Adrenal gland (tissue), 5 donors: ENCODE measurements at regions not wholly inside any gene's neighbourhood (a gene's known extent, or its start where the extent isn't known, plus 50 kb on each side); places are given as distances from the start of the nearest gene placed in this dataset.

Experiments
- POLR2A ChIP-seq, 2 donors: fragments of 450-650 bp; IDR thresholded peaks; one replicate each; pipeline ENCODE4 v1.6.1; 2017; ENCODE audit warnings: antibody characterized with exemption in 2 of 2, mild to moderate bottlenecking in 2 of 2, moderate library complexity in 1 of 2
- TF ChIP-seq, protein P1 (sequence below), 6 experiments: fragments of 450-650 bp in 4 of 6; fragments of 200-600 bp in 2 of 6; sonication (generic) in 1 of 6; IDR thresholded peaks; 1 replicate in 5 of 6; 2 replicates in 1 of 6; pipeline versions ENCODE4 v1.5.1 to v1.8.0; 2016 to 2021; ENCODE audit warnings: antibody characterized with exemption in 6 of 6, mild to moderate bottlenecking in 2 of 6, moderate library complexity in 1 of 6
- donor health status: DM: no; HTN: no; CAD: no.

- TF ChIP-seq, protein P1, sequence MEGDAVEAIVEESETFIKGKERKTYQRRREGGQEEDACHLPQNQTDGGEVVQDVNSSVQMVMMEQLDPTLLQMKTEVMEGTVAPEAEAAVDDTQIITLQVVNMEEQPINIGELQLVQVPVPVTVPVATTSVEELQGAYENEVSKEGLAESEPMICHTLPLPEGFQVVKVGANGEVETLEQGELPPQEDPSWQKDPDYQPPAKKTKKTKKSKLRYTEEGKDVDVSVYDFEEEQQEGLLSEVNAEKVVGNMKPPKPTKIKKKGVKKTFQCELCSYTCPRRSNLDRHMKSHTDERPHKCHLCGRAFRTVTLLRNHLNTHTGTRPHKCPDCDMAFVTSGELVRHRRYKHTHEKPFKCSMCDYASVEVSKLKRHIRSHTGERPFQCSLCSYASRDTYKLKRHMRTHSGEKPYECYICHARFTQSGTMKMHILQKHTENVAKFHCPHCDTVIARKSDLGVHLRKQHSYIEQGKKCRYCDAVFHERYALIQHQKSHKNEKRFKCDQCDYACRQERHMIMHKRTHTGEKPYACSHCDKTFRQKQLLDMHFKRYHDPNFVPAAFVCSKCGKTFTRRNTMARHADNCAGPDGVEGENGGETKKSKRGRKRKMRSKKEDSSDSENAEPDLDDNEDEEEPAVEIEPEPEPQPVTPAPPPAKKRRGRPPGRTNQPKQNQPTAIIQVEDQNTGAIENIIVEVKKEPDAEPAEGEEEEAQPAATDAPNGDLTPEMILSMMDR (IDR thresholded peaks at IDR 0.05): no peak
- TF ChIP-seq POLR2A (IDR thresholded peaks at IDR 0.05): no peak
Measured at GRCh38 chr15:98455904-98456303, 192.4 kb upstream of the IGF1R start.
